ENCODE measurements at regions not wholly inside any gene's neighbourhood (a gene's known extent, or its start where the extent isn't known, plus 50 kb on each side); places are given as distances from the start of the nearest gene placed in this dataset.
A peak's percentile ranks its signal among the peaks of the same experiment; 100 is the strongest.

GRCh38 chr4:78691334-78691754, 84.8 kb upstream of the BMP2K start:
- no peaks in the 10 kb centered on the region for H3K9me3 ChIP-seq
- H3K36me3 ChIP-seq, result no peaks in the 10 kb centered on the region
- ATAC-seq, result peak in 1 of 4 donors; percentile 51
- no peaks in the 10 kb centered on the region for H3K4me1 ChIP-seq
- DNase-seq, result no peak
- intact Hi-C loops (cut with DNase I), result no loop called here
- no peak for TF ChIP-seq CTCF (IDR thresholded peaks at IDR 0.05)
- H3K27ac ChIP-seq, result no peak overlapping the region
- no peak overlapping the region for H3K4me3 ChIP-seq
- WGBS, 2 donors, result 93 to 100% methylated on average over 2 of the region's 2 CpGs
- no peaks in the 10 kb centered on the region for H3K27me3 ChIP-seq
- FAIRE-seq, result no peak

DNA sequence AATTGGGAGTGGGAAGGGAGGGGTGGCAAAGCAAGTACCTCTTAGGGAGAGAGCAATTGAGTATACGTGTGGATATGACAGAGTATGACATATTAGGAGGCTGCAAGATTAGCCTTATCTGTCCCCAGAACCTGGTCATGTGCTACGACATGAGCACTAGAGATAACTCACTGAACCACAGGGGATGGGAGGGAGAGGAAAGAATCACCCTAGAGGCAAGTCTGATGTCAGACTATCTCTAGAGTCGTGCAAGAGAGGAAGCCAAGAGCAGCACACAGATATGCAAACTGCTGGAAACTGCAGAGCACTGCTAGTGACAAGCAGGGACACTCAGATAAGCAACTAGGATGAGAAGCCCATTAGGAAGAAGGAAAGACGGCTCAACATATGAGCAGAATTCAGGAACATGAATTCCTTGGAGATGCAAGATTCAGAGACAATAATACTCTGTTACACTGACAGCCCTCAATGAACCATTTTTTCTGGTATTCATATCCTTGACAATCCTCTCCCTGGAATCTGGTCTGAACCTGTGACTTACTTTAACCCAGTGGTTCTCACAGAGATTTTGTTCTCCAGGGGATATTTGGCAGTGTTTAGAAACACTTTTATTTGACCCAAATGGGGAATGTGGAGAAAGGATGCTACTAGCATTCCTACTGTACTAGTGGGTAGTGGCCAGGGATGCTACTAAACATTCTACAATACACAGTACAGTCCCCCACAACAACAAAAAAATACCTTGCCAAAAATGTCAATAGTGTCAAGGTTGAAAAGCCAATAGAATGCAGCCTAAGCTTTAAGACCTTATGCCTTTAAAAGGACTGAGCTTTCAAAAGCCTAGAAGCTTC, 84.0 kb upstream of the BMP2K start:
- no peak for DNase-seq
- H3K27ac ChIP-seq, result no peak overlapping the region
- H3K4me3 ChIP-seq, result no peak overlapping the region
- no peaks in the 10 kb centered on the region for H3K36me3 ChIP-seq
- peak in 2 of 4 donors; percentile 35 to 45 for ATAC-seq
- 31 to 34% methylated on average over 4 of the region's 4 CpGs for whole genome bisulfite sequencing, 2 donors
- no peak for FAIRE-seq
- intact Hi-C loops (cut with DNase I), result no loop called here
- no peaks in the 10 kb centered on the region for H3K9me3 ChIP-seq
- H3K4me1 ChIP-seq, result no peaks in the 10 kb centered on the region
- no peaks in the 10 kb centered on the region for H3K27me3 ChIP-seq
- no peak for TF ChIP-seq CTCF (IDR thresholded peaks at IDR 0.05)

DNA sequence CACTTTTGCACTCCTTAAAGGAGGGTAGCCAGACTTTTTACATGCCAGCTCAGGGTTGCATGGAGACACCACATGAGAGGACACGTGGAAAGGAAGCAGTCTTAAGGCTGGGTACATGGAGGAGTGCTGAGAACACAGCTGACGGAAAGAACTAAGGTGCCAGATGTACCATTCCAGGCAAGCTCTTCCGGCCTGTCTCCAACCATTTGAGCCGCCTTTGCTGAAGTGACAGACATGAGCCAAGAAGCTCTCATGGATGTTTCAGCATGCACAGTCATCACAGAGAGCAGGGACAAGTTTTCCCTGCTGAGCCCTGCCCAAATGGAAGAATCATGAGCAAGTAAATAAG, 83.4 kb upstream of the BMP2K start:
- H3K9me3 ChIP-seq, result no peaks in the 10 kb centered on the region
- H3K27ac ChIP-seq, result no peak overlapping the region
- H3K4me3 ChIP-seq, result no peak overlapping the region
- TF ChIP-seq CTCF (IDR thresholded peaks at IDR 0.05), result no peak
- WGBS, 2 donors, result 77 to 90% methylated on average over 4 of the region's 4 CpGs
- no peaks in the 10 kb centered on the region for H3K36me3 ChIP-seq
- no peaks in the 10 kb centered on the region for H3K27me3 ChIP-seq
- intact Hi-C loops (cut with DNase I), result no loop called here
- ATAC-seq (no peak), FAIRE-seq (no peak), DNase-seq (no peak)
- H3K4me1 ChIP-seq, result no peaks in the 10 kb centered on the region

DNA sequence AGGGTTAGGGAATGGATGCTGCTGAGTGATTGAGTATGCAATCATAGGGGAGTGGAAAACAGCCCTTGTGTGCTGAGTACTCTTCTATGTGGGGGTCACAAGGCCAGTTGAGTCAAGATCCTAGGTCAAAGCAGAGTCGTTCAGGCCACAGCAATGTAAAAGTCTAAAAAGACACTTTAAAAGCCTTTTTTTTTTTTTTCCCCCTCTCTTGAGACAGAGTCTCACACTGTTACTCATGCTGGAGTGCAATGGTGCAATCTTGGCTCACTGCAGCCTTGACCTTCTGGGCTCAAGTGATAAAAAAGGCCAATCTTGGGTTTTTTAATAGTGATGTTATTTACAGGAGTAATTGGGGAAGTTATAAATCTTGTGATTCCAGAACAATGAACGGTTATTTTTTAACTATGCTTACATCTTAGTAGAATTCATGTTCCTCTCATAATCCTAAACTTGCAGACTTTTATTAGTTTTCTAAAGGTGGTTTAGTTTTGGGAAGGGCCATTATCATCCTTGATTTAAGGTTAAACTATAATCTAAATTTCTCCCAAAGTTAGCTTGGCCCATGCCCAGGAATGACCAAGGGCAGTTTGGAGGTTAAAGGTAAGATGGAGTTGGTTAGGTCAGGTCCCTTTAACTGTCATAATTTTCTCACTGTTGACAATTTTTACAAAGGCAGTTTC, 82.2 kb upstream of the BMP2K start:
- no peaks in the 10 kb centered on the region for H3K9me3 ChIP-seq
- ATAC-seq, result peak in 1 of 4 donors; percentile 50
- intact Hi-C loops (cut with DNase I), result no loop called here
- DNase-seq, result no peak
- no peaks in the 10 kb centered on the region for H3K27me3 ChIP-seq
- H3K4me1 ChIP-seq, result no peaks in the 10 kb centered on the region
- no peak overlapping the region for H3K4me3 ChIP-seq
- no peaks in the 10 kb centered on the region for H3K36me3 ChIP-seq
- no peak for FAIRE-seq
- no peak for TF ChIP-seq CTCF (IDR thresholded peaks at IDR 0.05)
- H3K27ac ChIP-seq, result no peak overlapping the region
- WGBS, 2 donors, result 38 to 44% methylated on average over 2 of the region's 2 CpGs

DNA sequence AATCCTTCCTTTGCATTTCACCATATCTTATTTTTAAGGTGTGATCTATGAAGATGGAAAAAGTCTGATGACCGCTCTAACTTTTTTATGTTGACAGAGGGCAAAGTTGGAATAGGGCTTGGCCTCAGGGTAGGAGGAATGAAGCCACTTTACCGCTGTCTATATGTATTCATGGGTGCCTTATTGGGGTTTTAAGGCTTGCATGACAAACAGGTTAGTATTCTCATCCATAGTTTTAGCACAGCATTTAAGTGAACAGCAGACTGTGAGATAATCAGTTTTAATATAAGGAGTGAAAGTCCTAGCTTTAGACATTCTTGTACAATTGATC, 81.7 kb upstream of the BMP2K start:
- Histone ChIP-seq H3K9me3 (no peaks in the 10 kb centered on the region), H3K36me3 (no peaks in the 10 kb centered on the region), H3K27ac (no peak overlapping the region), H3K27me3 (no peaks in the 10 kb centered on the region), H3K4me3 (no peak overlapping the region), H3K4me1 (no peaks in the 10 kb centered on the region)
- FAIRE-seq (no peak), DNase-seq (no peak), ATAC-seq (no peak)
- WGBS, 2 donors, result 95 to 96% methylated on average over 2 of the region's 2 CpGs
- TF ChIP-seq CTCF (IDR thresholded peaks at IDR 0.05), result no peak
- intact Hi-C loops (cut with DNase I), result no loop called here
